Spinal cord (tissue), 9 donors: ENCODE measurements at regions not wholly inside any gene's neighbourhood (a gene's known extent, or its start where the extent isn't known, plus 50 kb on each side); places are given as distances from the start of the nearest gene placed in this dataset.
A peak's percentile ranks its signal among the peaks of the same experiment; 100 is the strongest.

Experiments
- DNase-seq, 6 donors: peaks; one replicate each; pipeline versions ENCODE4 v3.0.0 to v3.0.0-alpha.2; 2013 to 2015; ENCODE audit warnings: low spot score in 6 of 6, low read depth in 4 of 6
- H3K27ac ChIP-seq: one replicate; pipeline ENCODE4 v1.5.1; 2013; ENCODE audit warnings: low read depth, low read length, control low read depth
- H3K27me3 ChIP-seq: one replicate; pipeline ENCODE4 v1.6.1; 2013; ENCODE audit warnings: low read length; ENCODE audit not compliant: control insufficient read depth, insufficient read depth
- H3K36me3 ChIP-seq: one replicate; pipeline ENCODE4 v1.6.1; 2013; ENCODE audit warnings: low read length; ENCODE audit not compliant: control insufficient read depth, insufficient read depth
- H3K4me1 ChIP-seq: one replicate; pipeline ENCODE4 v1.6.1; 2013; ENCODE audit warnings: low read length; ENCODE audit not compliant: control insufficient read depth, insufficient read depth
- H3K4me3 ChIP-seq: one replicate; pipeline ENCODE4 v1.5.1; 2013; ENCODE audit warnings: low read depth, low read length, control low read depth
- H3K9me3 ChIP-seq: one replicate; pipeline ENCODE4 v1.6.1; 2013; ENCODE audit warnings: low read length; ENCODE audit not compliant: control insufficient read depth, insufficient read depth
- WGBS: methylation state at CpG from one replicate; pipeline ENCODE4 v1.1.5; 2013; ENCODE audit warnings: missing lambda C conversion rate; ENCODE audit not compliant: insufficient coverage; 5-methylcytosine and 5-hydroxymethylcytosine counted together
- donor health status: healthy.

GRCh38 chr5:144028636-144029035, 141.8 kb downstream of the YIPF5 start:
- 0% methylated on average over 1 of the region's 2 CpGs for WGBS
- H3K36me3 ChIP-seq, result no peaks in the 10 kb centered on the region
- peak overlapping the region; percentile 12 for H3K4me3 ChIP-seq
- no peaks in the 10 kb centered on the region for H3K27me3 ChIP-seq
- H3K27ac ChIP-seq, result peak overlapping the region; percentile 89
- DNase-seq, result peak in 3 of 6 donors; percentile 36 to 86 (median 75)
- H3K4me1 ChIP-seq, result peaks cover 3% of the 10 kb centered on the region
- H3K9me3 ChIP-seq, result no peaks in the 10 kb centered on the region

GRCh38 chr5:144030904-144031303, 139.6 kb downstream of the YIPF5 start:
- Histone ChIP-seq H3K4me1 (peaks cover 3% of the 10 kb centered on the region), H3K27me3 (no peaks in the 10 kb centered on the region), H3K36me3 (no peaks in the 10 kb centered on the region), H3K9me3 (no peaks in the 10 kb centered on the region), H3K4me3 (no peak overlapping the region), H3K27ac (no peak overlapping the region)
- DNase-seq, result no peak
- no CpG with 5 or more reads among the region's 5 CpGs for WGBS

- Histone ChIP-seq H3K27ac (no peak overlapping the region), H3K4me3 (no peak overlapping the region), H3K9me3 (no peaks in the 10 kb centered on the region), H3K4me1 (peaks cover 3% of the 10 kb centered on the region), H3K27me3 (no peaks in the 10 kb centered on the region), H3K36me3 (no peaks in the 10 kb centered on the region)
- WGBS, result 19% methylated on average over 5 of the region's 6 CpGs
- peak in 2 of 6 donors; percentile 55 to 76 for DNase-seq
These were observed 138.1 kb downstream of the YIPF5 start for GRCh38 chr5:144032375-144032774.

GRCh38 chr5:144033486-144033885, 137.0 kb downstream of the YIPF5 start:
- DNase-seq, result no peak
- no peak overlapping the region for H3K4me3 ChIP-seq
- no peaks in the 10 kb centered on the region for H3K9me3 ChIP-seq
- peaks cover 3% of the 10 kb centered on the region for H3K4me1 ChIP-seq
- H3K27ac ChIP-seq, result no peak overlapping the region
- no peaks in the 10 kb centered on the region for H3K27me3 ChIP-seq
- H3K36me3 ChIP-seq, result no peaks in the 10 kb centered on the region
- no CpG with 5 or more reads among the region's 3 CpGs for WGBS

GRCh38 chr5:144035046-144035740, 135.3 kb downstream of the YIPF5 start:
- H3K36me3 ChIP-seq, result no peaks in the 10 kb centered on the region
- H3K27me3 ChIP-seq, result no peaks in the 10 kb centered on the region
- WGBS, result 94% methylated on average over 2 of the region's 4 CpGs
- peaks cover 3% of the 10 kb centered on the region for H3K4me1 ChIP-seq
- DNase-seq, result peak in 1 of 6 donors; percentile 14
- H3K9me3 ChIP-seq, result no peaks in the 10 kb centered on the region
- no peak overlapping the region for H3K4me3 ChIP-seq
- H3K27ac ChIP-seq, result no peak overlapping the region

- no peaks in the 10 kb centered on the region for H3K36me3 ChIP-seq
These were observed 134.0 kb downstream of the YIPF5 start for GRCh38 chr5:144036476-144036875.

GRCh38 chr5:144040615-144041305, 129.7 kb downstream of the YIPF5 start:
- no peak for DNase-seq
- WGBS, result 75% methylated on average over 1 of the region's 2 CpGs
- no peaks in the 10 kb centered on the region for H3K9me3 ChIP-seq

More at GRCh38 chr5:144036476-144036875, 134.0 kb downstream of the YIPF5 start:
- WGBS, result 64% methylated on average over 1 of the region's 3 CpGs
- DNase-seq, result no peak
- Histone ChIP-seq H3K9me3 (no peaks in the 10 kb centered on the region), H3K4me3 (no peak overlapping the region), H3K27me3 (no peaks in the 10 kb centered on the region), H3K27ac (no peak overlapping the region), H3K4me1 (peaks cover 3% of the 10 kb centered on the region)

GRCh38 chr5:144042156-144042555, 128.3 kb downstream of the YIPF5 start:
- H3K36me3 ChIP-seq, result no peaks in the 10 kb centered on the region
- no peaks in the 10 kb centered on the region for H3K9me3 ChIP-seq
- H3K27ac ChIP-seq, result no peak overlapping the region
- H3K4me3 ChIP-seq, result no peak overlapping the region
- H3K27me3 ChIP-seq, result no peaks in the 10 kb centered on the region
- H3K4me1 ChIP-seq, result no peaks in the 10 kb centered on the region
- 65% methylated on average over 2 of the region's 7 CpGs for WGBS
- DNase-seq, result no peak

More at GRCh38 chr5:144040615-144041305, 129.7 kb downstream of the YIPF5 start:
- Histone ChIP-seq H3K27ac (peak overlapping the region; percentile 2), H3K4me1 (no peaks in the 10 kb centered on the region), H3K36me3 (no peaks in the 10 kb centered on the region), H3K4me3 (no peak overlapping the region), H3K27me3 (no peaks in the 10 kb centered on the region)

GRCh38 chr5:144048259-144048856, 122.1 kb downstream of the YIPF5 start:
- DNase-seq, result no peak
- Histone ChIP-seq H3K27ac (no peak overlapping the region), H3K4me1 (no peaks in the 10 kb centered on the region), H3K9me3 (no peaks in the 10 kb centered on the region), H3K4me3 (no peak overlapping the region), H3K27me3 (no peaks in the 10 kb centered on the region), H3K36me3 (no peaks in the 10 kb centered on the region)
- WGBS, result 87% methylated on average over 7 of the region's 9 CpGs
